ENCODE measurements at regions not wholly inside any gene's neighbourhood (a gene's known extent, or its start where the extent isn't known, plus 50 kb on each side); places are given as distances from the start of the nearest gene placed in this dataset.
"Not testable (repeated sequence)": the region's sequence is repeated elsewhere in the genome, so short reads cannot be mapped to it uniquely, and the experiment has no call there.

- H3K4me1 ChIP-seq (ENCODE audit: control insufficient read depth, insufficient read depth, low read length); H3K9me3 ChIP-seq (ENCODE audit: control insufficient read depth in 2 of 2, low read length in 2 of 2); H3K27ac ChIP-seq (ENCODE audit: low read length); H3K27me3 ChIP-seq (ENCODE audit: control insufficient read depth in 1 of 2, insufficient read depth in 2 of 2, low read length in 2 of 2); H3K4me3 ChIP-seq (ENCODE audit: low read length in 2 of 2); H3K36me3 ChIP-seq (ENCODE audit: control insufficient read depth in 2 of 2, insufficient read depth in 2 of 2, low read length in 2 of 2); H3K9ac ChIP-seq (ENCODE audit: low read length in 2 of 2): not testable (repeated sequence)
These were observed 471.6 kb upstream of the MEIS1 start for GRCh38 chr2:65963303-65963702.

- no peak overlapping the region for H3K4me3 ChIP-seq (ENCODE audit: low read length in 2 of 2)
- H3K36me3 ChIP-seq (ENCODE audit: control insufficient read depth in 2 of 2, insufficient read depth in 2 of 2, low read length in 2 of 2), result no peaks in the 10 kb centered on the region
- H3K4me1 ChIP-seq (ENCODE audit: control insufficient read depth, insufficient read depth, low read length), result no peaks in the 10 kb centered on the region
- H3K9me3 ChIP-seq (ENCODE audit: control insufficient read depth in 2 of 2, low read length in 2 of 2), result peaks cover 0 to 7% of the 10 kb centered on the region in 2 donors
- H3K27ac ChIP-seq (ENCODE audit: low read length), result no peak overlapping the region
- H3K27me3 ChIP-seq (ENCODE audit: control insufficient read depth in 1 of 2, insufficient read depth in 2 of 2, low read length in 2 of 2), result no peaks in the 10 kb centered on the region
- H3K9ac ChIP-seq (ENCODE audit: low read length in 2 of 2), result no peak overlapping the region
These were observed 474.0 kb upstream of the MEIS1 start for GRCh38 chr2:65960953-65961352.

DNA sequence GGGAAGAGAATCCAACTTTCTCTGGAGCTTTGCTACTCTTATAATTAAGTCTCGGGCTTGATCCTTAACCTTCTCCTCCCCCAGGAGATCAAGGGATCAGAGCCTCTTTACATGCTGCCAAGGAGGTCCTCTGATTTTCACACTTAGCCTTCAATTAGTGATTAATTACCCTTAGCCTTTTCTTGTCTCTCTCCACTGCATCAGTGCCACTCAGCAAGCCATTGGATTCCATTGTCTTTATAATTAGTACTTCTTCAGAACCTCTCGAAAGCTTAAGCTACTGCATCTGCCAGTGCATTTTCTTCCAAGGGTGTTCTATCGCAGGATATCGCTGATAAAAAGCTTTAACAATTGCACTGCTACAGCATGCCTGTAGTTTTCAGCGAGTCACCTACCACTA lies 477.0 kb upstream of the MEIS1 start:
- Histone ChIP-seq H3K4me1 (ENCODE audit: control insufficient read depth, insufficient read depth, low read length) (no peaks in the 10 kb centered on the region), H3K4me3 (ENCODE audit: low read length in 2 of 2) (no peak overlapping the region), H3K9ac (ENCODE audit: low read length in 2 of 2) (no peak overlapping the region), H3K27ac (ENCODE audit: low read length) (no peak overlapping the region), H3K27me3 (ENCODE audit: control insufficient read depth in 1 of 2, insufficient read depth in 2 of 2, low read length in 2 of 2) (no peaks in the 10 kb centered on the region), H3K36me3 (ENCODE audit: control insufficient read depth in 2 of 2, insufficient read depth in 2 of 2, low read length in 2 of 2) (no peaks in the 10 kb centered on the region), H3K9me3 (ENCODE audit: control insufficient read depth in 2 of 2, low read length in 2 of 2) (peaks cover 0 to 7% of the 10 kb centered on the region in 2 donors)

DNA sequence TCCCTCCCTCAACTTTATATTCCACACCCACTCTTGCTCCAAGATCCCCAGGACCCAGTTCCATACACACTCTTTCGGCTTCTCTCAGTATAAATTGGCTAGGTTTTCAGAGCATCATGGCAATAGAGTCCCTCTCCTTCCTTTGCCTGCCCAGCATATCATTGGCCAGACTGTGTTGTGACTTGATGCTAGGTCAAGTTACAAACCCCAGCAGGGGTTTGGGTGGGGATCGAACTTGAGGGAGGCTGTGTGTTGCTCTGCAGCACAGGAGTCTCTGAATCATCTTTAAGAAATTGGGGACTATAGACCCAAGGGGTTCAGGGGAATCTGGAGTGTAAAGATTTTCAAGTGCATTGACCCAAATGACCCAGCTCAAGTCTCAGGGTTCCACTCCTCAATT lies 477.5 kb upstream of the MEIS1 start:
- H3K4me1 ChIP-seq (ENCODE audit: control insufficient read depth, insufficient read depth, low read length), result no peaks in the 10 kb centered on the region
- no peaks in the 10 kb centered on the region for H3K27me3 ChIP-seq (ENCODE audit: control insufficient read depth in 1 of 2, insufficient read depth in 2 of 2, low read length in 2 of 2)
- H3K4me3 ChIP-seq (ENCODE audit: low read length in 2 of 2), result no peak overlapping the region
- H3K9me3 ChIP-seq (ENCODE audit: control insufficient read depth in 2 of 2, low read length in 2 of 2), result peaks cover 0 to 7% of the 10 kb centered on the region in 2 donors
- H3K9ac ChIP-seq (ENCODE audit: low read length in 2 of 2), result no peak overlapping the region
- H3K27ac ChIP-seq (ENCODE audit: low read length), result no peak overlapping the region
- H3K36me3 ChIP-seq (ENCODE audit: control insufficient read depth in 2 of 2, insufficient read depth in 2 of 2, low read length in 2 of 2), result no peaks in the 10 kb centered on the region

GRCh38 chr2:65955259-65955658 lies 479.7 kb upstream of the MEIS1 start:
- H3K27me3 ChIP-seq (ENCODE audit: control insufficient read depth in 1 of 2, insufficient read depth in 2 of 2, low read length in 2 of 2), result no peaks in the 10 kb centered on the region
- no peaks in the 10 kb centered on the region for H3K36me3 ChIP-seq (ENCODE audit: control insufficient read depth in 2 of 2, insufficient read depth in 2 of 2, low read length in 2 of 2)
- no peak overlapping the region for H3K4me3 ChIP-seq (ENCODE audit: low read length in 2 of 2)
- H3K27ac ChIP-seq (ENCODE audit: low read length), result no peak overlapping the region
- H3K4me1 ChIP-seq (ENCODE audit: control insufficient read depth, insufficient read depth, low read length), result no peaks in the 10 kb centered on the region
- H3K9me3 ChIP-seq (ENCODE audit: control insufficient read depth in 2 of 2, low read length in 2 of 2), result peaks cover 0 to 7% of the 10 kb centered on the region in 2 donors
- no peak overlapping the region for H3K9ac ChIP-seq (ENCODE audit: low read length in 2 of 2)

DNA sequence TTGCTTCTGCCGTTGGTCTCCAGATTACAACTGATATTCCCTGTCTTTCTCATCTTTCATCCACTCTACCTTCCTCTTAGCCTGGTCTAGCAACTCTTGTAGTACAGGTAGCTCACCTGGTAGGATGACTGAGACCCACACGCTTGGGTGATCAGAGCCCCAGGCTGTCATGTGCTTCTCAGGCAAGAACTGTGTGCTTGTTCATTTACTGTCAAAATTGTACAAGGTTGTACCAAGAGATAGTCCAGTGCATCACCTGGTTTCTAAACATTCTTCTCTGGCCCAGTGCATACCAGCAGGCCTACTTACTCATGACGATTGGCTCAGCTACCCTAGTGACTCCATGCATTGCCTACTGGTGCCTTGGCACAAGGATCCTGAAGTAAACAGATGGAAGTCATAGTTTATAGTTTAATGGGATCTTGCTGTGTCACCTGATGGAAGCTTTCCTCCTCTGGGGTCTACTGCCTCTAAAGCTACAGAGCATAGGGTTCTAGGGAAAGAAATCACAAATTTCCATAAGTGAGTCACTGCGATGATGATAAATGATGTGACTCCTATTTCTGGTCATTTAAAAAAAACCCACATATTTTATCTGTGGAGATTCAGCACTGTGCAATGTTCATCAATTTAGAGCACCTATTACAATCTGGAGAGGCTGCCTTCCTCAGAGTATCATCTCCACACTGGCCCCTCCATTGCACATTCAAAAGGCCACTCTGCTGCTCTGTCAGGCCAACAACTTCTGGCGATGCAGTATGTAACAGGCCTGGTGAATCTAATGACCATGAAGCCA lies 481.8 kb upstream of the MEIS1 start:
- no peak overlapping the region for H3K4me3 ChIP-seq (ENCODE audit: low read length in 2 of 2)

GRCh38 chr2:65944213-65944612 lies 490.7 kb upstream of the MEIS1 start:
- no peaks in the 10 kb centered on the region for H3K36me3 ChIP-seq (ENCODE audit: control insufficient read depth in 2 of 2, insufficient read depth in 2 of 2, low read length in 2 of 2)
- no peak overlapping the region for H3K9ac ChIP-seq (ENCODE audit: low read length in 2 of 2)
- no peaks in the 10 kb centered on the region for H3K4me1 ChIP-seq (ENCODE audit: control insufficient read depth, insufficient read depth, low read length)
- H3K4me3 ChIP-seq (ENCODE audit: low read length in 2 of 2), result no peak overlapping the region
- H3K27me3 ChIP-seq (ENCODE audit: control insufficient read depth in 1 of 2, insufficient read depth in 2 of 2, low read length in 2 of 2), result no peaks in the 10 kb centered on the region
- H3K27ac ChIP-seq (ENCODE audit: low read length), result no peak overlapping the region
- H3K9me3 ChIP-seq (ENCODE audit: control insufficient read depth in 2 of 2, low read length in 2 of 2), result no peaks in the 10 kb centered on the region

More for the DNA sequence above, 481.8 kb upstream of the MEIS1 start:
- no peaks in the 10 kb centered on the region for H3K27me3 ChIP-seq (ENCODE audit: control insufficient read depth in 1 of 2, insufficient read depth in 2 of 2, low read length in 2 of 2)
- peaks cover 0 to 7% of the 10 kb centered on the region in 2 donors for H3K9me3 ChIP-seq (ENCODE audit: control insufficient read depth in 2 of 2, low read length in 2 of 2)
- no peaks in the 10 kb centered on the region for H3K36me3 ChIP-seq (ENCODE audit: control insufficient read depth in 2 of 2, insufficient read depth in 2 of 2, low read length in 2 of 2)
- H3K9ac ChIP-seq (ENCODE audit: low read length in 2 of 2), result no peak overlapping the region
- H3K4me1 ChIP-seq (ENCODE audit: control insufficient read depth, insufficient read depth, low read length), result no peaks in the 10 kb centered on the region
- H3K27ac ChIP-seq (ENCODE audit: low read length), result no peak overlapping the region

GRCh38 chr2:65943099-65943786 lies 491.7 kb upstream of the MEIS1 start:
- H3K4me3 ChIP-seq (ENCODE audit: low read length in 2 of 2), result no peak overlapping the region
- no peak overlapping the region for H3K27ac ChIP-seq (ENCODE audit: low read length)
- H3K9me3 ChIP-seq (ENCODE audit: control insufficient read depth in 2 of 2, low read length in 2 of 2), result no peaks in the 10 kb centered on the region
- H3K4me1 ChIP-seq (ENCODE audit: control insufficient read depth, insufficient read depth, low read length), result no peaks in the 10 kb centered on the region
- H3K27me3 ChIP-seq (ENCODE audit: control insufficient read depth in 1 of 2, insufficient read depth in 2 of 2, low read length in 2 of 2), result no peaks in the 10 kb centered on the region
- H3K36me3 ChIP-seq (ENCODE audit: control insufficient read depth in 2 of 2, insufficient read depth in 2 of 2, low read length in 2 of 2), result no peaks in the 10 kb centered on the region
- H3K9ac ChIP-seq (ENCODE audit: low read length in 2 of 2), result no peak overlapping the region

GRCh38 chr2:65940856-65941255 lies 494.1 kb upstream of the MEIS1 start:
- Histone ChIP-seq H3K9ac (ENCODE audit: low read length in 2 of 2) (no peak overlapping the region), H3K27me3 (ENCODE audit: control insufficient read depth in 1 of 2, insufficient read depth in 2 of 2, low read length in 2 of 2) (no peaks in the 10 kb centered on the region), H3K4me1 (ENCODE audit: control insufficient read depth, insufficient read depth, low read length) (no peaks in the 10 kb centered on the region), H3K4me3 (ENCODE audit: low read length in 2 of 2) (no peak overlapping the region), H3K9me3 (ENCODE audit: control insufficient read depth in 2 of 2, low read length in 2 of 2) (no peaks in the 10 kb centered on the region), H3K27ac (ENCODE audit: low read length) (no peak overlapping the region), H3K36me3 (ENCODE audit: control insufficient read depth in 2 of 2, insufficient read depth in 2 of 2, low read length in 2 of 2) (no peaks in the 10 kb centered on the region)

DNA sequence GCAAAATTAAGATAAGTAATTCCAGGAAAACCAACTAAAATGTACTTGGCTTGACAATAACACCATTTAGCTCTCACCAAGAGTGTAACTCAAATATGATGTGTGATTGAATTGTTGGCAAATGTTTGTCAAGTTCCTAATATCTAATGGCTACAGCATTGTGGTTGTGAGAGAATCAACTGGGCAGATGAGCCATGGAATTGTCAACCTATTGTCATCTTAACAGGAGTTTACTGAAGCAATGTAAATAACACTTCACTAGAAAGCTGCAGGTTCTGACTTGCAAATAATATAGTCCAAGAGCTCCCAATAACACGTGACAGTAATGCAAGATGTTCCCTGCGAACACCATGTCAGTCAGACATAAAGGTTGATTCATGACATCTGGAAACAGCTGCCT lies 495.2 kb upstream of the MEIS1 start:
- Histone ChIP-seq H3K9me3 (ENCODE audit: control insufficient read depth in 2 of 2, low read length in 2 of 2) (no peaks in the 10 kb centered on the region), H3K36me3 (ENCODE audit: control insufficient read depth in 2 of 2, insufficient read depth in 2 of 2, low read length in 2 of 2) (no peaks in the 10 kb centered on the region), H3K4me3 (ENCODE audit: low read length in 2 of 2) (no peak overlapping the region), H3K4me1 (ENCODE audit: control insufficient read depth, insufficient read depth, low read length) (no peaks in the 10 kb centered on the region), H3K27me3 (ENCODE audit: control insufficient read depth in 1 of 2, insufficient read depth in 2 of 2, low read length in 2 of 2) (no peaks in the 10 kb centered on the region), H3K9ac (ENCODE audit: low read length in 2 of 2) (no peak overlapping the region), H3K27ac (ENCODE audit: low read length) (no peak overlapping the region)
